ENCODE measurements at regions not wholly inside any gene's neighbourhood (a gene's known extent, or its start where the extent isn't known, plus 50 kb on each side); places are given as distances from the start of the nearest gene placed in this dataset.

DNA sequence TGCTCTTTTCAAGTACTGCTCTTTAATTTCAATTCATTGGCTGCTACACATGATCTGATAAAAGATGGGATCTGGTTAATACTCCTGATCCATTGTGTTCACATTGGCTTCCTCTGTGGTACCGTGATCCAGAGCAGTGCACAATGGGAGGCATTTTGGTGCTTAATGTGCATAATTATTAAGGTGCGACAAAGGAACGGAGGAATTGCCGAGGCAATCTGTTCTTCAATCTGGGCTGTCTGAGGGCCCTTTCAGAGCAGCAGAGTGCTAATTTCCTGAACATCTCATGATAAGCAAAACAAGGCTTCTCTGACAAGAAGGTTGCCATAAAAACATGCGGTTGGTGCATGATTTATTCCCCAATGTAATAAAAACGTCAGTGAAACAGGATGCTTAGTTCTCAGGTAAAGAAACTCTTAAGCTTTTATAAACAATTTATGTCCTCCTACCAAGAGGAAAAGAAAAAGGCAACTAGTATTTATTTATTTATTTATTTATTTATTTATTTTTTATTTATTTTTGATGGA lies 64.0 kb upstream of the EPHA3 start:
- no peak for DNase-seq (ENCODE audit: low spot score)

DNA sequence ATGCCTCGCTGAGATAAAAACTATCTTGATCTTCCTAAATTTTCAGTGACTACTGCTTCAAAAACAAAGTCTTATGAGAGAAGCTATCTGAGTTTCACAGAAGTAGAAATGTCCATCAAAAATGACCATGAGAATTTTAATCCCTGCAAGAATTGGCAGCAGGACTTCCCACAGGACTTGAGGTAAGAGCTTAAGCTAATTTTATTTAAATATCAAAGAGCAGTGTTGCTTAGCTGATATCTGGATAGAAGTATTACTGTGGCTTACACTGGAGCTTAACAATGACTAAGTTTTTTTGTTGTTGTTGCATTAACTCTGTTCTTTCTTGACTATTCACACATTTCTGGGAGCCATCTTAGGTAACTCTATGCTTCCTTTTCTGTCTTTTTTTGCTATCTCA lies 60.8 kb upstream of the EPHA3 start:
- DNase-seq (ENCODE audit: low spot score): no peak

DNA sequence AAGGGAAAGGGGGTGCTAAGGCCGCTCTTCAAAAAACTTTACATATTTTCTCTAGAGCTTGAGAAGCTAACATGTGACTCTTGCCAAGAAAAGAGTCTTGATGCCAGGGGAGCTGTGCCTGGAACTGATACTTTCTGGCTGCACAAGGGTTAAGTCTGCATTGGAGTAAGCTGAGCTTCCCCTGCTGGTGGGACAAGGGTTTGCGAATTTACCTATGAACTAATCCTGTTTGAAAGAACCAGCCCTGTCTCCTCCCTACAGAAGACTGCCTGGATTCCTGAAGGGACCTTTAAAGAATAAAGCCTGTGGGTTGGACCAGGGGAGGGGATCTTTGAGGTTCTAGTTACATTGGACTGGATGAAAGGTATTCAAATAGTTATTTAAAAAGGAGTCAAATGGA lies 58.3 kb upstream of the EPHA3 start:
- peak; percentile 56 for DNase-seq (ENCODE audit: low spot score)

DNA sequence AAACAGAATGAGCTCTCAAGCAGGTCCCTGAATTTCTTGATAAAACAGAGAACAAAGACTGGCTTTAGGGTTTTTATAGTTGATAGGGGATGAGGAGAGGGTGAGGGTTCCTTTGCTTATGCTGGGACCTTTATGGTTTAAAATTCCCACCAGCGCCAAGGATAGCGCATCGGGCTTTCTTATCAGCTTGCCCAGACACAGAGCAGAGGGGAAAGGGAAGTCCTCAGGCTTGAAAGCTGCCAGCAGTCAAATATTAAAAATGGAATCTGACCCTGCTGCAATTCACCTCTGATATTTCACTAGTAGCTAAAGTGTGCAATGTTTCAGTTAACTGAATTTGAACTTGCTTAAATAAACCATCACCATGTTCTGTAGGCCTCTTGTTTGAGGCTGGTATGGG lies 55.0 kb upstream of the EPHA3 start:
- DNase-seq (ENCODE audit: low spot score): no peak

DNA sequence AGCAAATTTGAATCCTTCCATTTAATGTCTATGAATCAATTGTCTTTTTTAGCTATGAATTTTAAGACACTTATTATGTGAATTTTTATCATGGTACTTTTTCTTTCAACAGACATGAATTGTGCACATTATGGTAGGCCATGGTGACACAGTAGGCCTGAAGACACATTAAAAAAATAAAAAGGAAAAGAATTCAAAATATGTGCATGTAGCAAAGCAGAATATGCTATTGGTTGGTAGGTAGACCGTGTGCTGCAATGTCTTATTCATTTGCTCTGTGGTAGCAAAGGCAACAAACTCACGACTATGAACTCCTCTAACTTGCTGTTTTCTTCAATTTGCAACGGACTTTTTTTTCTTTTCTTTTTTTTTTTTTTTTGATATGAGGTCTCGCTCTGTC lies 50.0 kb upstream of the EPHA3 start:
- DNase-seq (ENCODE audit: low spot score): no peak
